HepG2 (cell line): ENCODE measurements at regions not wholly inside any gene's neighbourhood (a gene's known extent, or its start where the extent isn't known, plus 50 kb on each side); places are given as distances from the start of the nearest gene placed in this dataset.

Experiments used
- ATAC-seq: fragments of 200-7000 bp; cut with Tn5 transposase; 3 replicates; pipeline ENCODE4 v1.9.1; 2020; ENCODE audit warnings: mild to moderate bottlenecking, moderate library complexity
- BruUV-seq: library from RNA; stranded (reverse); fragments of 400-500 nt; replicated peaks from 2 replicates; lab custom pipeline; 2021; lab: Mats Ljungman, UMichigan
- CTCF ChIA-PET: fragments of 300-600 bp; formaldehyde crosslinking; extraction: SDS; loops from one replicate; lab custom pipeline; 2021; ENCODE audit warnings: low total read pairs, inconsistent platforms, low intra/inter-chr PET ratio; lab: Yijun Ruan, JAX
- POLR2A ChIA-PET: fragments of 350-600 bp; sonication (Branson Sonifier 250); formaldehyde crosslinking; loops from one replicate; lab custom pipeline; 2020; ENCODE audit warnings: antibody characterized with exemption, inconsistent platforms; lab: Yijun Ruan, JAX
- DNase-seq: peaks from one replicate; pipeline ENCODE4 v3.0.0-alpha.2; 2015; ENCODE audit warnings: low spot score
- FAIRE-seq: peaks from 3 replicates; lab custom pipeline; 2011; peaks lifted over from hg19 to GRCh38; lab: Jason Lieb, UNC
- H2AFZ ChIP-seq: one replicate; pipeline ENCODE4 v1.6.1; 2011; ENCODE audit warnings: low read length, inconsistent platforms
- H3K27ac ChIP-seq: fragments of 300-600 bp; 3 replicates; pipeline ENCODE4 v1.8.0; 2011; ENCODE audit warnings: mixed run types, mild to moderate bottlenecking, mixed read lengths, low read length, inconsistent platforms; ENCODE audit not compliant: insufficient read depth; ENCODE audit errors: extremely low read length
- H3K27me3 ChIP-seq, 2 experiments: fragments of 200-600 bp in 1 of 2; 2 replicates in 1 of 2; 3 replicates in 1 of 2; pipeline versions ENCODE4 v1.6.0 to v1.8.0; 2011; ENCODE audit warnings: low read length in 2 of 2, mild to moderate bottlenecking in 2 of 2, moderate library complexity in 2 of 2, inconsistent platforms in 1 of 2; ENCODE audit not compliant: insufficient read depth in 2 of 2, control insufficient read depth in 1 of 2
- H3K36me3 ChIP-seq, 2 experiments: fragments of 200-600 bp in 1 of 2; replicated peaks in 1 of 2; 2 replicates in 1 of 2; 3 replicates in 1 of 2; pipeline versions ENCODE4 v1.5.1 to v1.8.0; 2011; ENCODE audit warnings: low read length in 2 of 2, inconsistent platforms in 1 of 2; ENCODE audit not compliant: insufficient read depth in 2 of 2, control insufficient read depth in 1 of 2
- H3K4me1 ChIP-seq: 2 replicates; pipeline ENCODE4 v1.5.1; 2012; ENCODE audit warnings: low read length, inconsistent platforms; ENCODE audit not compliant: insufficient read depth
- H3K4me2 ChIP-seq: 2 replicates; pipeline ENCODE4 v1.6.0; 2011; ENCODE audit warnings: low read depth, low read length, inconsistent platforms
- H3K4me3 ChIP-seq, 3 experiments: fragments of 200-600 bp in 1 of 3; sonication (generic), shearing (Covaris generic) in 1 of 3; replicated peaks in 1 of 3; 2 replicates each; pipeline ENCODE4 v1.5.1; 2011 to 2016; ENCODE audit warnings: low read length in 3 of 3, inconsistent platforms in 2 of 3, low read depth in 2 of 3, mild to moderate bottlenecking in 2 of 3, control low read depth in 1 of 3, mixed read lengths in 1 of 3; ENCODE audit not compliant: insufficient read depth in 1 of 3
- H3K79me2 ChIP-seq: one replicate; pipeline ENCODE4 v1.6.1; 2011; ENCODE audit warnings: low read length, inconsistent platforms; ENCODE audit not compliant: insufficient read depth
- H3K9ac ChIP-seq: 2 replicates; pipeline ENCODE4 v1.6.0; 2011; ENCODE audit warnings: mild to moderate bottlenecking, low read depth, low read length, inconsistent platforms; ENCODE audit not compliant: insufficient read depth
- H3K9me3 ChIP-seq: 2 replicates; pipeline ENCODE4 v1.5.1; 2012; ENCODE audit warnings: mild to moderate bottlenecking, low read length
- H4K20me1 ChIP-seq: 2 replicates; pipeline ENCODE4 v1.6.0; 2011; ENCODE audit warnings: inconsistent platforms, mild to moderate bottlenecking, low read length, moderate library complexity; ENCODE audit not compliant: insufficient read depth
- FOSL2 ChIP-seq: sonication (generic); formaldehyde crosslinking; IDR thresholded peaks from 2 replicates; pipeline ENCODE4 v1.4.0; 2020; ENCODE audit warnings: missing genetic modification reagents
- IRF1 ChIP-seq: sonication (generic); formaldehyde crosslinking; IDR thresholded peaks from 2 replicates; pipeline ENCODE4 v1.4.0; 2020; ENCODE audit warnings: low read depth, mild to moderate bottlenecking, missing genetic modification reagents
- LRRFIP1 ChIP-seq: sonication (generic); formaldehyde crosslinking; conservative IDR thresholded peaks from 2 replicates; pipeline ENCODE4 v1.4.0; 2020; ENCODE audit warnings: missing genetic modification reagents
- MAFK ChIP-seq, 2 experiments: IDR thresholded peaks in 1 of 2; conservative IDR thresholded peaks in 1 of 2; 2 replicates each; pipeline ENCODE4 v1.6.1; 2011; ENCODE audit warnings: improper control_type of control experiment in 2 of 2, low read length in 2 of 2
- MAX ChIP-seq: IDR thresholded peaks from 2 replicates; pipeline ENCODE4 v1.6.1; 2012; ENCODE audit warnings: inconsistent platforms
- MYNN ChIP-seq: sonication (generic); formaldehyde crosslinking; IDR thresholded peaks from 2 replicates; pipeline ENCODE4 v1.4.0; 2020; ENCODE audit warnings: mild to moderate bottlenecking, low read depth, missing genetic modification reagents
- PHF5A ChIP-seq: IDR thresholded peaks from one replicate; pipeline ENCODE4 v1.6.1; 2018; ENCODE audit warnings: low read depth, missing genetic modification reagents; ENCODE audit not compliant: unreplicated experiment
- SMAD3 ChIP-seq: sonication (generic); formaldehyde crosslinking; IDR thresholded peaks from 2 replicates; pipeline ENCODE4 v1.4.0; 2020; ENCODE audit warnings: missing genetic modification reagents
- SMAD9 ChIP-seq: sonication (generic); formaldehyde crosslinking; IDR thresholded peaks from 2 replicates; pipeline ENCODE4 v1.5.1; 2020; ENCODE audit warnings: mild to moderate bottlenecking, missing genetic modification reagents
- SRF ChIP-seq: IDR thresholded peaks from 2 replicates; pipeline ENCODE4 v1.6.1; 2011; ENCODE audit warnings: mild to moderate bottlenecking, low read depth, low read length, moderate library complexity
- SUZ12 ChIP-seq: fragments of 150-350 bp; IDR thresholded peaks from 2 replicates; pipeline ENCODE4 v1.6.1; 2014; ENCODE audit warnings: low read depth, low read length
- ZNF20 ChIP-seq: sonication (generic); formaldehyde crosslinking; IDR thresholded peaks from 2 replicates; pipeline ENCODE4 v1.4.0; 2020; ENCODE audit warnings: mild to moderate bottlenecking, moderate library complexity, missing genetic modification reagents
- ZNF3 ChIP-seq: IDR thresholded peaks from 2 replicates; pipeline ENCODE4 v1.7.0; 2017; ENCODE audit warnings: inconsistent platforms
- ZNF343 ChIP-seq: sonication (generic); formaldehyde crosslinking; IDR thresholded peaks from 2 replicates; pipeline ENCODE4 v1.4.0; 2020; ENCODE audit warnings: mild to moderate bottlenecking, missing genetic modification reagents
- ZNF543 ChIP-seq: sonication (generic); formaldehyde crosslinking; IDR thresholded peaks from 2 replicates; pipeline ENCODE4 v1.4.0; 2020; ENCODE audit warnings: mild to moderate bottlenecking, missing genetic modification reagents
- ZNF670 ChIP-seq: sonication (generic); formaldehyde crosslinking; IDR thresholded peaks from 2 replicates; pipeline ENCODE4 v1.8.0; 2022; ENCODE audit warnings: mild to moderate bottlenecking, missing genetic modification reagents, borderline replicate concordance
- ZNF749 ChIP-seq: sonication (generic); formaldehyde crosslinking; IDR thresholded peaks from 2 replicates; pipeline ENCODE4 v1.8.0; 2022; ENCODE audit warnings: mild to moderate bottlenecking, missing genetic modification reagents, moderate library complexity, borderline replicate concordance
- WGBS: methylation state at CpG from one replicate; pipeline ENCODE4 v1.1.6; 2017; ENCODE audit warnings: low lambda C conversion rate; 5-methylcytosine and 5-hydroxymethylcytosine counted together
- in situ Hi-C: cut with HindIII; loops from 2 replicates; pipeline ENCODE4 v1.10.0; 2017; ENCODE audit warnings: low pct_unique_long_range_greater_than_20kb; ENCODE audit not compliant: extremely low pct_ligation_motif_present
- intact Hi-C: fragments of 100-400 bp; cut with micrococcal nuclease; formaldehyde crosslinking; loops from one replicate; pipeline ENCODE4 v1.10.0; 2022; ENCODE audit not compliant: unreplicated experiment

GRCh38 chr15:53917109-53917508 is 61.1 kb upstream of the UNC13C start:
- no peaks in the 10 kb centered on the region for H3K9me3 ChIP-seq
- BruUV-seq: no TSS peak
- in situ Hi-C loops (no loop called here), intact Hi-C loops (loop anchor here (5.0 kb wide), 1 partner anchor 110 kb away; no protein-coding TSS in a partner anchor)
- DNase-seq (no peak), FAIRE-seq (no peak), ATAC-seq (no peak)
- WGBS: 63% methylated on average over 2 of the region's 2 CpGs
- POLR2A ChIA-PET: no interaction called here
- no peak overlapping the region for H3K9ac ChIP-seq
- TF ChIP-seq ZNF543 (CRISPR knock-in tag) (no peak), MAFK (conservative IDR thresholded peaks at IDR 0.05 in 1 of 2, IDR thresholded peaks at IDR 0.05 in 1 of 2; ENCODE audit: low read length in 2 of 2) (peak in 1 of 2 experiments; percentile 26; a peak in 1 of 4 replicates), ZNF3 (CRISPR knock-in tag) (no peak)
- peaks cover 20% of the 10 kb centered on the region for H3K4me1 ChIP-seq
- H3K4me2 ChIP-seq: no peak overlapping the region
- H3K27me3 ChIP-seq: peaks cover 1 to 4% of the 10 kb centered on the region in 2 experiments; a peak in 2 of 5 replicates
- no peak overlapping the region for H2AFZ ChIP-seq
- no peak overlapping the region for H3K4me3 ChIP-seq
- H4K20me1 ChIP-seq: no peaks in the 10 kb centered on the region
- H3K27ac ChIP-seq: no peak overlapping the region
- H3K79me2 ChIP-seq: no peaks in the 10 kb centered on the region
- H3K36me3 ChIP-seq: no peaks in the 10 kb centered on the region
- CTCF ChIA-PET: no interaction called here

- intact Hi-C loops: no loop called here
- POLR2A ChIA-PET: no interaction called here
- TF ChIP-seq ZNF20 (CRISPR knock-in tag): no peak
- no peak for TF ChIP-seq ZNF749 (CRISPR knock-in tag)
- TF ChIP-seq PHF5A: no peak
- TF ChIP-seq SRF: no peak
- no peak for TF ChIP-seq SUZ12
- TF ChIP-seq ZNF670 (CRISPR knock-in tag): no peak
- no peak for TF ChIP-seq IRF1 (CRISPR knock-in tag)
- no peak for TF ChIP-seq MAX
- no peak for TF ChIP-seq SMAD9 (CRISPR knock-in tag)
- no peak for TF ChIP-seq MYNN (CRISPR knock-in tag)
- no peak for TF ChIP-seq LRRFIP1
- no peak for TF ChIP-seq SMAD3 (CRISPR knock-in tag)
- no peak for TF ChIP-seq MAFK (conservative IDR thresholded peaks at IDR 0.05 in 1 of 2, IDR thresholded peaks at IDR 0.05 in 1 of 2; ENCODE audit: low read length in 2 of 2)
- no peak for TF ChIP-seq ZNF343
- TF ChIP-seq FOSL2: no peak
Measured at GRCh38 chr15:53911431-53911830, 66.8 kb upstream of the UNC13C start.

More at GRCh38 chr15:53911431-53911830, 66.8 kb upstream of the UNC13C start:
- FAIRE-seq (no peak), DNase-seq (no peak), ATAC-seq (no peak)
- H3K4me3 ChIP-seq: no peak overlapping the region
- CTCF ChIA-PET: no interaction called here
- no peak overlapping the region for H2AFZ ChIP-seq
- H3K36me3 ChIP-seq: no peaks in the 10 kb centered on the region
- BruUV-seq: no TSS peak
- no peak overlapping the region for H3K9ac ChIP-seq
- H3K27me3 ChIP-seq: no peaks in the 10 kb centered on the region
- H3K27ac ChIP-seq: no peak overlapping the region
- WGBS: 95% methylated on average over 9 of the region's 10 CpGs
- H3K4me1 ChIP-seq: peaks cover 19% of the 10 kb centered on the region
- no peaks in the 10 kb centered on the region for H3K9me3 ChIP-seq
- H4K20me1 ChIP-seq: no peaks in the 10 kb centered on the region
- H3K4me2 ChIP-seq: no peak overlapping the region
- H3K79me2 ChIP-seq: no peaks in the 10 kb centered on the region
- in situ Hi-C loops: no loop called here
